ENCODE measurements at regions not wholly inside any gene's neighbourhood (a gene's known extent, or its start where the extent isn't known, plus 50 kb on each side); places are given as distances from the start of the nearest gene placed in this dataset.

DNA sequence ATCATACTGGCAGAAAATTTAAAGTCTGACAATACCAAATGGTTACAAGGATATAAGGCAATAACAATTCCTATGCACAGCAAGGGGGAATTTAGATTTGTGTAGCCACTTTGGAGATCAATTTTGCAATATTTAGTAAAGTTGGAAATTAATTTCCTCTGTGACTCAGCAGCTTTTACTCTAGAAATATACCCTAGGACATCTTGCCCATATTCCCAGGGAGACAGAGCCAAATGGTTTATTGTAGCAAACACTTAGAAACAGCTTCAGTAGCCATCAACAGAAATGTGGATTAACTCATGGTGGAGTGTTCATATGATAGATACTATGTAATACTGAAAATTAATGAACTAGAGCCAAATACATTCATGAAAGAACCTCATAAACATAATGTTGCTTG lies 104.6 kb downstream of the BACH1 start:
- TF ChIP-seq GATA1 (IDR thresholded peaks at IDR 0.05; ENCODE audit: low read depth, low read length) (no peak), POLR2A (IDR thresholded peaks at IDR 0.05; ENCODE audit: low read length) (no peak)

Data from erythroblast (primary cell).